Vagina (tissue), 2 donors: ENCODE measurements at regions not wholly inside any gene's neighbourhood (a gene's known extent, or its start where the extent isn't known, plus 50 kb on each side); places are given as distances from the start of the nearest gene placed in this dataset.

Experiments
- CTCF ChIP-seq, 3 experiments: fragments of 450-650 bp in 2 of 3; fragments of 200-600 bp in 1 of 3; sonication (generic) in 1 of 3; IDR thresholded peaks; one replicate each; pipeline ENCODE4 v1.5.1; 2017 to 2019; ENCODE audit warnings: antibody characterized with exemption in 3 of 3, mild to moderate bottlenecking in 2 of 3, moderate library complexity in 2 of 3
- POLR2A ChIP-seq, 2 donors: fragments of 450-650 bp; IDR thresholded peaks; one replicate each; pipeline ENCODE4 v1.6.1; 2017; ENCODE audit warnings: antibody characterized with exemption in 2 of 2, mild to moderate bottlenecking in 2 of 2, moderate library complexity in 2 of 2

- TF ChIP-seq CTCF (IDR thresholded peaks at IDR 0.05) (no peak), POLR2A (IDR thresholded peaks at IDR 0.05) (no peak)
These were observed 952.5 kb upstream of the SEMA6D start for GRCh38 chr15:46764851-46765250.
